ENCODE measurements at regions not wholly inside any gene's neighbourhood (a gene's known extent, or its start where the extent isn't known, plus 50 kb on each side); places are given as distances from the start of the nearest gene placed in this dataset.

DNA sequence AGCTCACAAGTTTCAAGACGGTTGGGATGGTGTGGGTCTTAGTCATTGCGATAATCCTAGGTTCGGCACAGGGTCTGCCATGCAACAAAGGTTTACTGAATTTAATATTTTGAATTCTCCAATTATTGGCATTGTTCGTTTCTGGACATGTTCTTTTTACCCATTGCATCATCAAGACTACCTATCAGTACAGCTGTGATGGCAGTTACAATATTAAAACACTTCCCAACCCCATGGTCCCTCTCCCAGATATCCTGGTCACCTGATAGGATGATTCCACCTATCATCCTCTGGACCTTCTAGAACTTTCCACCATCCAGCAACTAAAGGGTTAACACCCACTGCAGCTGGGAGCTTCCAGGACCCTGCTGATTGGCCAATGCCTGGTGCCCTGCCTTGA lies 377.8 kb upstream of the PRKCQ start:
- TF ChIP-seq CTCF (IDR thresholded peaks at IDR 0.05; ENCODE audit: low read depth, low read length) (no peak), MYC (IDR thresholded peaks at IDR 0.05; ENCODE audit: low read depth, low read length) (no peak), POLR2A (IDR thresholded peaks at IDR 0.05; ENCODE audit: extremely low read depth, insufficient read length) (no peak)

Data from NB4 (cell line).